Fibroblast of skin of left quadriceps (primary cell): ENCODE measurements at regions not wholly inside any gene's neighbourhood (a gene's known extent, or its start where the extent isn't known, plus 50 kb on each side); places are given as distances from the start of the nearest gene placed in this dataset.
"Not testable (repeated sequence)": the region's sequence is repeated elsewhere in the genome, so short reads cannot be mapped to it uniquely, and the experiment has no call there.

Experiments
- DNase-seq, 2 experiments: peaks; one replicate each; pipeline ENCODE4 v3.0.0-alpha.2; 2013; ENCODE audit warnings: low read depth in 2 of 2

- not testable (repeated sequence) for DNase-seq
These were observed 676.4 kb upstream of the ZNF337 start for GRCh38 chr20:26373066-26373465.

- no peak for DNase-seq
These were observed 657.9 kb upstream of the ZNF337 start for GRCh38 chr20:26354511-26354910.

- no peak for DNase-seq
These were observed 650.7 kb upstream of the ZNF337 start for GRCh38 chr20:26347396-26347795.

- DNase-seq = not testable (repeated sequence)
These were observed 643.9 kb upstream of the ZNF337 start for GRCh38 chr20:26340460-26341065.

- DNase-seq = no peak
These were observed 627.5 kb upstream of the ZNF337 start for GRCh38 chr20:26324177-26324576.

GRCh38 chr20:26315054-26315453 lies 618.4 kb upstream of the ZNF337 start:
- no peak for DNase-seq

GRCh38 chr20:26309720-26310119 lies 613.1 kb upstream of the ZNF337 start:
- DNase-seq = not testable (repeated sequence)

GRCh38 chr20:26308961-26309360 lies 612.3 kb upstream of the ZNF337 start:
- DNase-seq = no peak

GRCh38 chr20:26295006-26295405 lies 598.4 kb upstream of the ZNF337 start:
- DNase-seq = no peak

GRCh38 chr20:26288379-26289061 lies 591.9 kb upstream of the ZNF337 start:
- DNase-seq = not testable (repeated sequence)

- no peak for DNase-seq
These were observed 582.6 kb upstream of the ZNF337 start for GRCh38 chr20:26279238-26279637.

- DNase-seq = no peak
These were observed 580.7 kb upstream of the ZNF337 start for GRCh38 chr20:26277339-26277738.

GRCh38 chr20:26276554-26277210 lies 580.0 kb upstream of the ZNF337 start:
- no peak for DNase-seq

- not testable (repeated sequence) for DNase-seq
These were observed 572.1 kb upstream of the ZNF337 start for GRCh38 chr20:26268762-26269161.

GRCh38 chr20:26260925-26261324 lies 564.3 kb upstream of the ZNF337 start:
- not testable (repeated sequence) for DNase-seq

GRCh38 chr20:26252311-26252975 lies 555.8 kb upstream of the ZNF337 start:
- not testable (repeated sequence) for DNase-seq

GRCh38 chr20:26251376-26251775 lies 554.7 kb upstream of the ZNF337 start:
- not testable (repeated sequence) for DNase-seq

GRCh38 chr20:26250249-26251114 lies 553.8 kb upstream of the ZNF337 start:
- DNase-seq = not testable (repeated sequence)

GRCh38 chr20:26243731-26244130 lies 547.1 kb upstream of the ZNF337 start:
- no peak for DNase-seq

- not testable (repeated sequence) for DNase-seq
These were observed 524.0 kb upstream of the ZNF337 start for GRCh38 chr20:26220609-26221008.

GRCh38 chr20:26219546-26219945 lies 522.9 kb upstream of the ZNF337 start:
- not testable (repeated sequence) for DNase-seq
